Fibroblast of skin of abdomen (primary cell): ENCODE measurements at regions not wholly inside any gene's neighbourhood (a gene's known extent, or its start where the extent isn't known, plus 50 kb on each side); places are given as distances from the start of the nearest gene placed in this dataset.
"Not testable (repeated sequence)": the region's sequence is repeated elsewhere in the genome, so short reads cannot be mapped to it uniquely, and the experiment has no call there.

Experiments used
- DNase-seq: peaks from one replicate; pipeline ENCODE4 v3.0.0-alpha.2; 2013

GRCh38 chr20:40860487-40860902 lies 168.1 kb upstream of the TOP1 start:
- DNase-seq = peak; percentile 50

- DNase-seq = no peak
These were observed 167.1 kb upstream of the TOP1 start for GRCh38 chr20:40861427-40862008.

- DNase-seq = no peak
These were observed 165.2 kb upstream of the TOP1 start for GRCh38 chr20:40863355-40863919.

GRCh38 chr20:40864470-40864869 lies 164.2 kb upstream of the TOP1 start:
- DNase-seq = no peak

GRCh38 chr20:40865095-40865494 lies 163.5 kb upstream of the TOP1 start:
- no peak for DNase-seq

GRCh38 chr20:40866056-40866455 lies 162.6 kb upstream of the TOP1 start:
- DNase-seq = no peak

GRCh38 chr20:40868551-40869217 lies 159.9 kb upstream of the TOP1 start:
- peak; percentile 61 for DNase-seq

GRCh38 chr20:40869218-40870147 lies 159.1 kb upstream of the TOP1 start:
- no peak for DNase-seq

- no peak for DNase-seq
These were observed 153.2 kb upstream of the TOP1 start for GRCh38 chr20:40875116-40876085.

GRCh38 chr20:40878099-40878498 lies 150.5 kb upstream of the TOP1 start:
- not testable (repeated sequence) for DNase-seq

GRCh38 chr20:40880063-40880728 lies 148.4 kb upstream of the TOP1 start:
- DNase-seq = no peak

- no peak for DNase-seq
These were observed 147.9 kb upstream of the TOP1 start for GRCh38 chr20:40880729-40881109.

GRCh38 chr20:40882152-40882551 lies 146.5 kb upstream of the TOP1 start:
- no peak for DNase-seq

- DNase-seq = no peak
These were observed 145.5 kb upstream of the TOP1 start for GRCh38 chr20:40883097-40883496.

- DNase-seq = no peak
These were observed 141.5 kb upstream of the TOP1 start for GRCh38 chr20:40887105-40887504.

- DNase-seq = not testable (repeated sequence)
These were observed 139.4 kb upstream of the TOP1 start for GRCh38 chr20:40889266-40889665.

GRCh38 chr20:40890181-40890580 lies 138.4 kb upstream of the TOP1 start:
- DNase-seq = no peak

GRCh38 chr20:40890635-40891034 lies 138.0 kb upstream of the TOP1 start:
- no peak for DNase-seq

- no peak for DNase-seq
These were observed 137.3 kb upstream of the TOP1 start for GRCh38 chr20:40891351-40891750.

- DNase-seq = no peak
These were observed 136.0 kb upstream of the TOP1 start for GRCh38 chr20:40892642-40893041.

- no peak for DNase-seq
These were observed 134.9 kb upstream of the TOP1 start for GRCh38 chr20:40893610-40894236.
